Heart left ventricle (tissue), 16 donors: ENCODE measurements at regions not wholly inside any gene's neighbourhood (a gene's known extent, or its start where the extent isn't known, plus 50 kb on each side); places are given as distances from the start of the nearest gene placed in this dataset.

Source experiments
- ATAC-seq, 4 donors: fragments of 200-7000 bp; cut with Tn5 transposase; one replicate each; pipeline ENCODE4 v1.9.1; 2020 to 2022; ENCODE audit warnings: moderate library complexity in 4 of 4, mild to moderate bottlenecking in 3 of 4, moderate number of reproducible peaks in 1 of 4
- DNase-seq, 5 donors: peaks; one replicate each; pipeline ENCODE4 v3.0.0-alpha.2; 2020
- H3K27ac ChIP-seq, 12 donors: fragments of 200-600 bp; sonication (generic) in 4 of 12; one replicate each; pipeline versions ENCODE4 v1.5.0 to v1.8.0; 2016 to 2022; ENCODE audit warnings: mild to moderate bottlenecking in 2 of 12
- H3K27me3 ChIP-seq, 9 donors: fragments of 200-600 bp; sonication (generic) in 2 of 9; one replicate each; pipeline versions ENCODE4 v1.5.1 to v1.8.0; 2016 to 2022; ENCODE audit warnings: mild to moderate bottlenecking in 3 of 9
- H3K36me3 ChIP-seq, 9 donors: fragments of 200-600 bp; sonication (generic) in 2 of 9; one replicate each; pipeline versions ENCODE4 v1.5.0 to v1.8.0; 2018 to 2022; ENCODE audit warnings: mild to moderate bottlenecking in 2 of 9
- H3K4me1 ChIP-seq, 12 donors: fragments of 200-600 bp; sonication (generic) in 4 of 12; one replicate each; pipeline versions ENCODE4 v1.5.0 to v1.8.0; 2016 to 2022; ENCODE audit warnings: mild to moderate bottlenecking in 3 of 12
- H3K4me3 ChIP-seq, 12 donors: fragments of 200-600 bp; sonication (generic) in 4 of 12; one replicate each; pipeline versions ENCODE4 v1.5.0 to v1.8.0; 2017 to 2022; ENCODE audit warnings: mild to moderate bottlenecking in 9 of 12, moderate library complexity in 4 of 12
- H3K9me3 ChIP-seq, 12 donors: fragments of 200-600 bp; sonication (generic) in 4 of 12; one replicate each; pipeline versions ENCODE4 v1.5.0 to v1.8.0; 2016 to 2022; ENCODE audit warnings: mild to moderate bottlenecking in 1 of 12
- POLR2A ChIP-seq, 2 donors: fragments of 450-650 bp; IDR thresholded peaks; one replicate each; pipeline ENCODE4 v1.6.1; 2017; ENCODE audit warnings: antibody characterized with exemption in 2 of 2, mild to moderate bottlenecking in 2 of 2, moderate library complexity in 2 of 2
- WGBS, 4 donors: extraction: QIAGEN DNeasy Blood & Tissue Kit in 2 of 4; methylation state at CpG; one replicate each; pipeline versions ENCODE4 v1.1.5 to v1.1.7; 2013 to 2018; 5-methylcytosine and 5-hydroxymethylcytosine counted together
- intact Hi-C, 10 donors: fragments of 100-400 bp; cut with DNase I; formaldehyde crosslinking; loops; one replicate each; pipeline versions ENCODE4 v1.11.1 to v1.14.2; 2022
- TF ChIP-seq, protein P1 (sequence below), 12 donors: fragments of 200-600 bp; sonication (generic) in 4 of 12; IDR thresholded peaks; one replicate each; pipeline versions ENCODE4 v1.5.0 to v1.8.0; 2018 to 2022; ENCODE audit warnings: antibody characterized with exemption in 12 of 12, mild to moderate bottlenecking in 5 of 12
- donor health status: ischemic (EF 13 %, LVEDD 7.1; RV severe dilation, severe dysfunction).
- donor health status: healthy with polysubstance abuse.
- donor health status: DM: no; HTN: yes; CAD: no.
- donor health status: DM: no; HTN: no; CAD: no.
- donor health status: ischemic (EF 25% LVEDD 6.9; RV normal size, moderate dysfunction).
- donor health status: ischemic (EF 25% LVEDD 5.7; RV mildly dilated, moderate dysfunction).
- donor health status: healthy.
- donor health status: DM: yes; HTN: yes; CAD: no.
- donor health status: ischemic (EF 35%, LVEDD 5.7; RV mildly dilated, moderate dysfunction).
- donor health status: nonischemic (EF 11% LVEDD 7.7; RV severe dilation, severe dysfunction).
- donor health status: DM: yes; HTN: yes; CAD: no.
- donor health status: PGD.
- donor health status: ischemic (EF 29% LVEDD 5.4; RV normal size, mild dysfunction).
- donor health status: nonischemic (EF 23%, LVEDD 6.1; RV moderate dilation, normal function).

DNA sequence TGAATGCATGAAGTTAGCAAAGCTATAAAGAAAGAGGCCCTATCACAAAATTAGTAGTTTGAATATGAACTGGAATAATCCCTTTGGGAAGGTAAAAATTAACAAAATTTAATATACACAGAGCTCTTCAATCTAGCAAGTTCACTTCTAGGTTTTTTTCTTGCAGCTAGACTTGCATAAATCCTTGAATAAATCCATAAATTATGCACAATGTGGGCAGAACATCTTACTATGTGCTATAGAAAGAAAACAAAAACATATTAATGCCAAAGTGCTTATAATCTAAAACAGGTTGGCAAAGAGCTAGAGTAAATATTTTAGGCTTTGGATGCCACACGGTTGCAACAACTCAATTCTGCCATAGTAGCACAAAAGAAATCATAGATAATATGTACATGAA, 138.5 kb upstream of the FREM1 start:
- Histone ChIP-seq H3K4me1 (no peaks in the 10 kb centered on the region), H3K36me3 (no peaks in the 10 kb centered on the region), H3K9me3 (no peaks in the 10 kb centered on the region), H3K27me3 (no peaks in the 10 kb centered on the region), H3K4me3 (no peak overlapping the region), H3K27ac (no peak overlapping the region)
- intact Hi-C loops, result no loop called here
- ATAC-seq, result no peak
- DNase-seq, result no peak
- WGBS, 4 donors, result 78 to 91% (median 85%) methylated on average over 1 of the region's 1 CpG
- TF ChIP-seq POLR2A (IDR thresholded peaks at IDR 0.05), result no peak
- TF ChIP-seq, protein P1, sequence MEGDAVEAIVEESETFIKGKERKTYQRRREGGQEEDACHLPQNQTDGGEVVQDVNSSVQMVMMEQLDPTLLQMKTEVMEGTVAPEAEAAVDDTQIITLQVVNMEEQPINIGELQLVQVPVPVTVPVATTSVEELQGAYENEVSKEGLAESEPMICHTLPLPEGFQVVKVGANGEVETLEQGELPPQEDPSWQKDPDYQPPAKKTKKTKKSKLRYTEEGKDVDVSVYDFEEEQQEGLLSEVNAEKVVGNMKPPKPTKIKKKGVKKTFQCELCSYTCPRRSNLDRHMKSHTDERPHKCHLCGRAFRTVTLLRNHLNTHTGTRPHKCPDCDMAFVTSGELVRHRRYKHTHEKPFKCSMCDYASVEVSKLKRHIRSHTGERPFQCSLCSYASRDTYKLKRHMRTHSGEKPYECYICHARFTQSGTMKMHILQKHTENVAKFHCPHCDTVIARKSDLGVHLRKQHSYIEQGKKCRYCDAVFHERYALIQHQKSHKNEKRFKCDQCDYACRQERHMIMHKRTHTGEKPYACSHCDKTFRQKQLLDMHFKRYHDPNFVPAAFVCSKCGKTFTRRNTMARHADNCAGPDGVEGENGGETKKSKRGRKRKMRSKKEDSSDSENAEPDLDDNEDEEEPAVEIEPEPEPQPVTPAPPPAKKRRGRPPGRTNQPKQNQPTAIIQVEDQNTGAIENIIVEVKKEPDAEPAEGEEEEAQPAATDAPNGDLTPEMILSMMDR (IDR thresholded peaks at IDR 0.05), result no peak

DNA sequence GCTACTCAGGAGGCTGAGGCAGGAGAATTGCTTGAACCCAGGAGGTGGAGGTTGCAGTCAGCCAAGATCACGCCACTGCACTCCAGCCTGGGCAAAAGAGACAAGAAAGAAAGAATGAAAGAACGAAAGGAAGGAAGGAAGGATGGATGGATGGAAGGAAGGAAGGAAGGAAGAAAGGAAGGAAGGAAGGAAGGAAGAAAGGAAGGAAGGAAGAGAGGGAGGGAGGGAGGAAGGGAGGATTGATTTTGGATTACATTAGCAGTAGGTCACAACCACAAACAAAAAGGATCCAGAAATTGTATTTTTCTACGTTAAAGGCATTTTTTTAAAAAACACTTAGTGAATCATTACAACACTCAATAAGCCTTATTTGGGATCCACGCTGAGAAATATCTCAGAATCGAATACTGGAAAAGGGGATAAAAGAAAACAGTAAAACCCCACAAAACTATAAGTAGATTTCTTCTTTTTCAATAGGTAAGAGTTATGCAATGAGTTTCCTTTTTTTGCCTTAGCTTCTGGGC, 136.9 kb upstream of the FREM1 start:
- intact Hi-C loops, result no loop called here
- no peak for DNase-seq
- no peak for TF ChIP-seq POLR2A (IDR thresholded peaks at IDR 0.05)
- TF ChIP-seq, protein P1 (IDR thresholded peaks at IDR 0.05), result no peak
- ATAC-seq, result no peak
- Histone ChIP-seq H3K27ac (no peak overlapping the region), H3K4me3 (no peak overlapping the region), H3K36me3 (no peaks in the 10 kb centered on the region), H3K9me3 (no peaks in the 10 kb centered on the region), H3K4me1 (no peaks in the 10 kb centered on the region), H3K27me3 (no peaks in the 10 kb centered on the region)
- 77 to 86% (median 85%) methylated on average over 5 of the region's 5 CpGs for WGBS, 4 donors

DNA sequence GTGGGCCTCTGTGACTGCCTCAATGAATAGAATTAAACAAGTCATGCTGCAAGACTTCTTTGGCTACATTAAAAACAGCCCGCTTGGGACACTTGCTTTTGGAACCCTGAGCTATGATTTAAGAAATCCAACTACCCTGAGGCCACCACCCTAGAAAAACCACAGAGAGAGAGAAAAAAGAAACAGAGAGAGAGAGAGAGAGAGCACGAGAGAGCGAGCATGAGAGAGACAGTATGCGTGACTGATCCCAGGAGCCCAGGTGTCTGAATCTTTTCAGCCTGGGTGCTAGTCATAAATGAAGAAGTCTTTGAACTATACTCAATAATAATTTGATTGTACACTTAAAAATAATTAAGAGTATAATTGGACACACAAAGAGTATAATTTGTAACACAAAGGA, 123.1 kb upstream of the FREM1 start:
- Histone ChIP-seq H3K27me3 (no peaks in the 10 kb centered on the region), H3K27ac (no peak overlapping the region), H3K4me3 (no peak overlapping the region), H3K9me3 (peaks cover 0 to 4% (median 0%) of the 10 kb centered on the region in 12 donors), H3K36me3 (no peaks in the 10 kb centered on the region), H3K4me1 (no peaks in the 10 kb centered on the region)
- TF ChIP-seq POLR2A (IDR thresholded peaks at IDR 0.05), result no peak
- TF ChIP-seq, protein P1 (IDR thresholded peaks at IDR 0.05), result no peak
- intact Hi-C loops, result no loop called here
- ATAC-seq (no peak), DNase-seq (no peak)
- 91 to 96% (median 94%) methylated on average over 4 of the region's 4 CpGs for WGBS, 4 donors

DNA sequence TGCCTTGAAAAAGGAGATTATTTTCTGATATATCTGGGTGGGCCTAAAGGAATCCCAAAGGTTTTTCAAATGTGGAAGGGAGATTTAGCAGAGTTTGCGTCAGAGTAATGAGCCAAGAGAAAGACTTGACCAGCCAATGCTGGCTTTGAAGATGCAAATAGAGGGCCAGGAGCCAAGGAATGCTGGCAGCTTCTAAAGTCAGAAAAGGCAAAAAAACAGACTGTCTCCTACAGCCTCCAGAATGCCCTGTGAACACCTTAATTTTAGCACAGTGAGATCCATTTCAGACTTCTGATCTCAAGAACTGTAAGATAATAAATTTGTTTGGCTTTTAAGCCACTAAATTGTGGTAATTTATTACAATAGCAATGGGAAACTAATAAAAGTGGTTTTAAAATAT, 122.6 kb upstream of the FREM1 start:
- no peak overlapping the region for H3K27ac ChIP-seq

More for the DNA sequence above, 122.6 kb upstream of the FREM1 start:
- Histone ChIP-seq H3K4me1 (no peaks in the 10 kb centered on the region), H3K9me3 (peaks cover 0 to 4% (median 0%) of the 10 kb centered on the region in 12 donors), H3K4me3 (no peak overlapping the region), H3K36me3 (no peaks in the 10 kb centered on the region), H3K27me3 (no peaks in the 10 kb centered on the region)
- intact Hi-C loops, result no loop called here
- DNase-seq (no peak), ATAC-seq (no peak)
- no peak for TF ChIP-seq POLR2A (IDR thresholded peaks at IDR 0.05)
- TF ChIP-seq, protein P1 (IDR thresholded peaks at IDR 0.05), result no peak
- 83 to 89% (median 87%) methylated on average over 1 of the region's 1 CpG for WGBS, 4 donors
